ENCODE measurements at regions not wholly inside any gene's neighbourhood (a gene's known extent, or its start where the extent isn't known, plus 50 kb on each side); places are given as distances from the start of the nearest gene placed in this dataset.
"Not testable (repeated sequence)": the region's sequence is repeated elsewhere in the genome, so short reads cannot be mapped to it uniquely, and the experiment has no call there.

DNA sequence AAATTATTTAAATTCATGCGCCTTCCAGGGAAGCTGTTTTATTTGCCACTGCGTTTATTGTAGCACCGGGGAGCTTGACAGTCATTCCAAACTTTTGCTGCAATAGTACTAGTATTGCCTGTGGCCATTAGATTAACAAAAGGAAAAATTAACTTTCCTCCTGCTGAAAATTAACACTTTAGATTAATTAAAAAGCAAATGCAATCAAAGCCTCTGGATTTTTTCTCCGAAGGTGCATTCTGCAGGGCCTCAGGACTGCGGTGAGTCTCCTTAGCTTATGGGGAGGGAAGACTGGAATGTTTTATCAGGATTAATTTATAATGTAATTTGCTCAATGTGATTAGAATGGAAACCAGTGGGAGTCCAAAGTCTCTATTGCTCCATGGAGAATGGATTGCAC is 456.4 kb upstream of the CFAP20DC start:
- DNase-seq (ENCODE audit: low read depth) = no peak

DNA sequence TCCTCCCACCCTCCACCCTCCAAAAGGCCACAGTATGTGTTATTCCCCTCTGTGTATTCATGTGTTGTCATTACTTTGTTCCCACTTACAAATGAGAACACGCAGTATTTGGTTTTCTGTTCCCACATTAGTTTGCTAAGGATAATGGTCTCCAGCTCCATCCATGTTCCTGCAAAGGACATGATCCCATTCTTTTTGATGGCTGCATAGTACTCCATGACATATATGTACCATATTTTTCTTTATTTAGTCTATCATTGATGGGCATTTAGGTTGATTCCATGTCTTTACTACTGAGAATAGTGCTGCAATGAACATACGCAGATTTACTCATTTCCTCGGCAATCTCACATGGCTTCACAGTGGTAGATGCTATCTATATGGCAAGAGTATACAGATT is 453.6 kb upstream of the CFAP20DC start:
- no peak for DNase-seq (ENCODE audit: low read depth)

GRCh38 chr3:59502806-59503205 is 453.0 kb upstream of the CFAP20DC start:
- peak; percentile 84 for DNase-seq (ENCODE audit: low read depth)

- DNase-seq (ENCODE audit: low read depth) = no peak
Observed at GRCh38 chr3:59499954-59500353, 450.1 kb upstream of the CFAP20DC start.

DNA sequence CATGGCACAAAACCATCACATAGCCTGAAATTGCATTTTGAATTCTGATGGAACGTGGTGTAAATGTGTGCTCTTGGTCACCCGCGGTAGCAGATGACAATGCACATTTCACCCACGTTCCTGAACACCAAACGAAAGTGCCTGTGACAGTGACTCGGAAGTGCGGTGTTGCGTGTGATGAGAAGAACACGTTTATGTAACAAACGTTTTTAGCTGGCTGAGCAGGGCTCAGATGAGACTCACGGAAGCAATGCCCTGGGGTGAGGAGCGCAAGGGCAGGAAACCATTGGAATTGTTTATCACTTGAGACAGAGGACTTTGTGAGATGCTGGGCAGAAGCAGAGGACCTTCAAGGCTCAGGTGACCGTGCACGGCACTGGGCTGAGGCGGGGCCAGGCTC is 449.2 kb upstream of the CFAP20DC start:
- no peak for DNase-seq (ENCODE audit: low read depth)

DNA sequence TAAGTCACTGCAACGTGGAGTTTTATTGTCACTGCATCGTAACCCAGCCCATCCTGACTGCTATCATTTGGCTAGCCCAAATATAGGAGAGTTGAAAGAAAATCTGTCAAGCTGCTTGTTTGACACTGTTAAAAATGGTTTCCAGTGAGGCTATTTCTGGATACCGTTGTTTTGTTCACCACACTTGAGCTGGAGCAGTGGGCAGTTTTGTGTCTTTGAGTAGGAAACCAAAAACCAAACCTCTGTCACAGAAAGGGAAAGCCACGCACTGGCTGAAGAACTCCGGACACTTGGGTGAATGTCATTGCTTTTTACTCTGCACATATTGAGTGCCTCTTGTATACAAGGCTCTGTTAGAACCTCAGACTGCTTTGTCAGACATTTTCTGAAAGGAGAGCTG is 446.4 kb upstream of the CFAP20DC start:
- DNase-seq (ENCODE audit: low read depth) = no peak

DNA sequence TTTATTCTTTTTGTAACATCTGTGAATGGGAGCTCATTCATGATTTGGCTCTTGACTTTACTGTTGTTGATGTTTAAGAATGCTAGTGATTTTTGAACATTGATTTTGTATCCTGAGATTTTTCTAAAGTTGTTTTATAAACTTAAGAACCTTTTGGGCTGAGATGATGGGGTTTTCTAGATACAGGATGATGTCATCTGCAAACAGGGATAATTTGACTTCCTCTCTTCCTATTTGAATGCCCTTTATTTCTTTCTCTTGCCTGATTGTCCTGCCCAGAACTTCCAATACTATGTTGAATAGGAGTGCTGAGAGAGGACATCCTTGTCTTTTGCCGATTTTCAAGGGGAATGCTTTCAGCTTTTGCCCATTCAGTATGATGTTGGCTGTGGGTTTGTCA is 445.1 kb upstream of the CFAP20DC start:
- not testable (repeated sequence) for DNase-seq (ENCODE audit: low read depth)

DNA sequence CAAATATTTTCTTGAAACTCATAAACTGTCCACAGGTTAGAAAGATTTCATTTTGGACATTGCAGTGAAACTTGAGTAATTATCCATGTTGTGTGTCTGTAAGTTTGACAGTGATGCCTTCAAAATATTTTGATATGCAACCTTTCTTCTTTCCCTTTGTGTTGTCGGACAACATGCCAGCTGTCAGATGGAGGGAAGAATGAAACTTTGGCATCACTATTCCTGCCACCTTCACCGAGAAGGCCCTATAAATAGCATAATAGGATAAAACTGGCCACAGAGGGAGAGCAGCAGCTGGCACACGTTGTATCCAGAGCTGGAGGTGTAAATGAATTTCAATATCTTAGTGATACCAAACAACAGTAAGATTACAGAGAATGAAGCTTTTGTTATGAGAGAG is 436.7 kb upstream of the CFAP20DC start:
- no peak for DNase-seq (ENCODE audit: low read depth)

DNA sequence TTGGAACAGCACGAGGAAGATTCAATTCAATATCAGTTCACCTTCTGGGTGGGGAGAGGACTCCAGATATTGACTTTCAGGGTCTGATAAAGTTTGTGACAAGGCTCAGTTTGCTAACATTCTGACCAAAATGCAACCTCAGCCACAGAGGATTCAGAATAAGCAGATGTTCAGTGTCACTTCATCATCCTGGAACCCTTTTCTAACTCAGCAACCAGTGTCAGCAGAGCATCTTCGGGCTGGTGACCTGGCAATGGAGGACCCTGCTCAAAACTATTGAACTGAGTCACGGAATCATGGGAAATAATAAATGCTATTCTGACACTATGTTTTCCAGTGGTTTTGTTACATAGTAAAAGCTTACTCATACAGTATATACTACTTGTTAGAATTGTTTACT is 433.4 kb upstream of the CFAP20DC start:
- no peak for DNase-seq (ENCODE audit: low read depth)

DNA sequence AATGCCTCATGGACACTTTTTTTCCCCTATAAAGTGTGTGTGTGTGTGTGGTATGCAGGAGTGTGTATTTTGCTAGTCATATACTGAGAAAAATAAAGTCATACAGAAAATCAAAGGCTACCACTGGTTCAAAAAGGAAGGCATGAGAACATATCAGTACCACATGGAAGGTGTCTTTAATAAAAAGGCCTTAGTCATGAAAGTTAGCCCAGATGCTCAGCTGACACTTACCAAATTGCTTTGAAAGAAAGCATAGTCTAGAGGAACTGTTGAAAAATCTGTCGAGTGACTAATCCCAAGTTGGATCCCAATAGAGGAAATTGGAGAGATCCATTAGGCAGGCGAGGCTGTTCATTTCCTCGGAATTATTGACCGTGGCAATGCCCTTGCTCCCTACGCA is 432.9 kb upstream of the CFAP20DC start:
- peak; percentile 19 for DNase-seq (ENCODE audit: low read depth)

DNA sequence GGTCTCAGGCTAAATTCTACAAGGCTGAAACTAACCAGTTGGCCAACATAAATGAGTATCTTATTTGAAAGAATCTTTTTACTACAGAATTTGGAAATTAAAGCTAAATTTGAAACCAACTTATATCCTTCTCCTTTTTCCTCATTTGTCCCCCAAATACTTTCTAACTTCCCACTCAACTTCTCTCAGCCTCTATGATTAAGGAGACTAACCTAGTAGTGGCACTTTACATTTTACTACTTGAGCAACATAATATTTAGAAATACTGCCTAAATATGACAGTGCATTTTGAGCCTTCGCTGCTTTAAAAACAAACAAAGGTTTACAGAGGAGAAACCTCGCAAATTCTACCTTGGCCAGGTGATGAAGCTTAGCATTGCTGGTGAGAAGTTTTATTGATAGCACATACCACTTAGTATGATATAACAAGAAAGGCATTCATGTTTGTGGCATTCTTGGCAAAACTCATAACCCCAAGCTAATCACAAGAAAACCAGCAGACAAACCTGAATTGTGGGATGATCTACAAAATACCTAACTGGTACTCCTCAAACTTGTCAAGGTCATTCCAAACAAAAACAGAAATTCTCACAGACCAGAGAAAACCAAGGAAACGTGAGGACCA is 432.1 kb upstream of the CFAP20DC start:
- DNase-seq (ENCODE audit: low read depth) = peak; percentile 8

- peak; percentile 89 for DNase-seq (ENCODE audit: low read depth)
Observed at GRCh38 chr3:59480486-59480995, 430.7 kb upstream of the CFAP20DC start.

DNA sequence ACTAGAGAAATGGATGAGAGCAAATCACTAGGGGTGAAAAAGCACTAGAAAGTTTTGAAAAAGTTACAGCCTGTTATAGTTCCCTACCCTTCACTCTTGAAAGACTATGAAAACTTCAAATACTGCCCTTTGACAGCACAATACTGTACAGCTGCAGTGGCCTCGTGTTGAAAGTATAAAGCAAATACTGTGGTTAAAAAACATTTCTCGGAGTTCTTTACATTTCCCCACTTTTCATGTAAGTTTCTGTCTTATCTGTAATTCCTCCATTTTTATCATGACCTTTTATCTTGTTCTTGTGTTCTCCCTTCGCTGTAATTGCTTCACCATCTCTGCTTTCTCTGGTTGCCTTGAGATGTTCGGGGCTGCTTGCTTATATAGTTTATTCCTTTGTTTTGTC is 423.8 kb upstream of the CFAP20DC start:
- DNase-seq (ENCODE audit: low read depth) = no peak

DNA sequence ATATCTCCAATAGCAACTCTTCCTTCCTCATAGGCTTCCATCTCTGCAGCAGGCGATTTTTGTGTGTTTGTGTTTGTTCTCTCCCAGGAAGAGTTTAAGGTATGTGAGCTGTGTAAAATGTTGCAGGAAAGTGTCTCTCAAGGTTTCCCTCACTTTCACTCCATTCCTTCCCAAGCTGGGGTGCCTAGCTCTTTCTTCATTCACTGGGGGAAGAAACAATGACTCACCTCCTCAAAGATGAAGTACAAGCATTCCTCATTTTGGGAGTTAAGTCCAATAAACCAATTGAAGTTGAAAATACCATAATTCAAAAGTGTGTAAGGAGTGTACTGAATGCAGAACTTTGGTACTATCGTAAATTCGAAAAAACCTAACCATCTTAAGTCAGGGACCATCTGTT is 422.7 kb upstream of the CFAP20DC start:
- no peak for DNase-seq (ENCODE audit: low read depth)

DNA sequence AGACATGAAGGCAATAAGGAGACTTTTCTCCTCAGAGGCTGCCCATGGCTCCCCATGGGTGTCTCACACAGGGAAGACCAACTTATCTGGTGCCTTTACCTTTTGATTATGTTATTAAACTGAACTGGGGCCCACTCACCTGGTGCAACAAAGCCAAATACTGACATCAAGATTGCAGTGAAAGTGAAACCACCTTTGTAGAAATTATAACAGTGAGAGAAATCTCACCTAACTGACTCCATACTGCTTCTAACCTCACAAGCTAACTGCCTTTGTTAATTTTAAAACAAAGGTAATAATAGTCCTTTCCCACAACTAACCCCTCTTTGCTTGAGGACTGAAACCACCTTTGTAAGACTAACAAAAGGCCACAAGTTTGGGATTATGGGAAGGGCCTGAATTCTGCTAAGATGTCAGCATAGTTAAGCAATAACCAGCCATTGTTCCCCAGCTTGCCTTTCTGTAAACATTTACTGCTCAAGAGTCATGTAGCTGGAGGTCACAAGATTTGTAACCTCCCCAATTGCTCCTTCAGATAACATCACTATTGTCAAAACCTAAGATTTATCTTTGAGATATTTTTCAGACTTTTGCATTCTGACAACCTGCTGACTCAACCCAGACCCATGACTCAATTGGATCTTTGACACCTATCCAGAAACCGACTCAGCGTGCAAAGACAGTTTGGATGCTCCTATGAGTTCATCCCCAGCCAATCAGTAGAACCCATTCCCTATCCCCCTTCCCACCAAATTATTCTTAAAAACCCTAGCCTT is 420.3 kb upstream of the CFAP20DC start:
- peak; percentile 24 for DNase-seq (ENCODE audit: low read depth)

GRCh38 chr3:59467476-59467875 is 417.7 kb upstream of the CFAP20DC start:
- no peak for DNase-seq (ENCODE audit: low read depth)

- DNase-seq (ENCODE audit: low read depth) = no peak
Observed at GRCh38 chr3:59464187-59464586, 414.4 kb upstream of the CFAP20DC start.

GRCh38 chr3:59463253-59463652 is 413.4 kb upstream of the CFAP20DC start:
- DNase-seq (ENCODE audit: low read depth) = no peak

GRCh38 chr3:59460068-59460467 is 410.2 kb upstream of the CFAP20DC start:
- no peak for DNase-seq (ENCODE audit: low read depth)

DNA sequence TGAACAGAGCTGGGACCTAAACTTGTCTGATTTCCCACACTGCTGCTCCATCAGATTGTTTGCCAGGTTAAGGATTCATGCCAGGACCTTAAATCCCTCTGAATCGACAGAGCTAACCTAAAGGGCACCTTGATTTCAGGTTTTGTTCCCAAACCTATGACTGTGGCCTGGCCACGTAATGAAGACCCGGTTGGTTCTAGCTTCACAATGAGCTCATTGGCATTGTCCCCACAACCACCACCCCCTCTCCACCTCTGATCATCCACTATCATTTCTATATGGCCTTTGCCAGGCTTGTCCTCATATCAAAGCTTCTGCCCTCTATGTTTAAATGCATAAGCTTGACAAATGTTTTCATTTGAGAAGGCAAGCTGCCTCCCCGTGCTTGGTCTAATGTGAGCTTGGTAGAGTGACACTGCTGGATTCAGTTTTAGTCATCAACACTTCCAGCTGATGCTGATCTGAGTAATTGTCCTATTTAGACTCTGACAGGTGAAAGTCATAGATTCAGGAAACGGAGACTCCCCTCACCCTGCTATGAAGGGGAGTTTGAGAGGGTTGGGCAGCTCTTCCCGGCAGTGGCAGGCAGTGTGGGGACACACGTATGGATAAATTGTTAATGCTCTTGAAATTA is 407.1 kb upstream of the CFAP20DC start:
- no peak for DNase-seq (ENCODE audit: low read depth)

- no peak for DNase-seq (ENCODE audit: low read depth)
Observed at GRCh38 chr3:59451800-59452746, 402.2 kb upstream of the CFAP20DC start.
